SK-N-SH (cell line): ENCODE measurements at regions not wholly inside any gene's neighbourhood (a gene's known extent, or its start where the extent isn't known, plus 50 kb on each side); places are given as distances from the start of the nearest gene placed in this dataset.

Experiments
- CTCF ChIA-PET: fragments of 300-600, 350-600 bp; formaldehyde crosslinking; extraction: SDS; loops from one replicate; lab custom pipeline; 2021; lab: Yijun Ruan, JAX
- POLR2A ChIA-PET: fragments of 350-600 bp; sonication (Branson Sonifier 250); formaldehyde crosslinking; extraction: SDS; loops from one replicate; lab custom pipeline; 2020; ENCODE audit warnings: antibody characterized with exemption, inconsistent platforms; lab: Yijun Ruan, JAX
- DNase-seq: peaks from one replicate; pipeline ENCODE4 v3.0.0; 2012
- H2AFZ ChIP-seq: fragments of 200-600 bp; sonication (generic); 2 replicates; pipeline ENCODE4 v1.8.1; 2016; ENCODE audit warnings: antibody characterized with exemption, mild to moderate bottlenecking, low read depth
- H3F3A ChIP-seq: fragments of 200-600 bp; sonication (generic); replicated peaks from 2 replicates; pipeline ENCODE3; 2016; ENCODE audit warnings: antibody characterized with exemption, mild to moderate bottlenecking; ENCODE audit not compliant: insufficient read depth
- H3K27ac ChIP-seq, 2 experiments: fragments of 200-500 bp in 1 of 2; fragments of 200-600 bp in 1 of 2; sonication (Bioruptor generic) in 1 of 2; sonication (generic), shearing (Covaris generic) in 1 of 2; 2 replicates each; pipeline versions ENCODE4 v1.5.1 to v1.6.1; 2014 to 2016; ENCODE audit warnings: low read depth in 2 of 2, inconsistent platforms in 1 of 2, low read length in 1 of 2, mild to moderate bottlenecking in 1 of 2, mixed read lengths in 1 of 2
- H3K27me3 ChIP-seq: fragments of 200-600 bp; sonication (generic), shearing (Covaris generic); 2 replicates; pipeline ENCODE4 v1.6.1; 2016; ENCODE audit warnings: mixed run types; ENCODE audit not compliant: insufficient read depth
- H3K36me3 ChIP-seq, 2 experiments: fragments of 200-500 bp in 1 of 2; fragments of 200-600 bp in 1 of 2; sonication (Bioruptor generic) in 1 of 2; sonication (generic) in 1 of 2; replicated peaks in 1 of 2; 2 replicates each; pipeline versions ENCODE3 to v1.5.1; 2014 to 2016; ENCODE audit warnings: low read length in 1 of 2, mild to moderate bottlenecking in 1 of 2; ENCODE audit not compliant: insufficient read depth in 2 of 2, control insufficient read depth in 1 of 2
- H3K4me1 ChIP-seq, 2 experiments: fragments of 200-500 bp in 1 of 2; fragments of 200-600 bp in 1 of 2; sonication (Bioruptor generic) in 1 of 2; sonication (generic), shearing (Covaris generic) in 1 of 2; 2 replicates each; pipeline versions ENCODE4 v1.5.1 to v1.6.1; 2014 to 2016; ENCODE audit warnings: low read depth in 1 of 2, low read length in 1 of 2, mixed run types in 1 of 2; ENCODE audit not compliant: insufficient read depth in 2 of 2, control insufficient read depth in 1 of 2
- H3K4me2 ChIP-seq: fragments of 200-600 bp; sonication (generic), shearing (Covaris generic); 2 replicates; pipeline ENCODE4 v1.6.1; 2017; ENCODE audit warnings: mixed run types
- H3K4me3 ChIP-seq, 2 experiments: fragments of 200-500 bp in 1 of 2; fragments of 200-600 bp in 1 of 2; sonication (Bioruptor generic) in 1 of 2; sonication (generic), shearing (Covaris generic) in 1 of 2; 2 replicates each; pipeline versions ENCODE4 v1.5.1 to v1.8.1; 2014 to 2016; ENCODE audit warnings: low read depth in 2 of 2, inconsistent platforms in 1 of 2, low read length in 1 of 2, mild to moderate bottlenecking in 1 of 2, mixed read lengths in 1 of 2, moderate library complexity in 1 of 2
- H3K79me2 ChIP-seq: fragments of 200-600 bp; sonication (generic); 2 replicates; pipeline ENCODE4 v1.8.1; 2017; ENCODE audit warnings: mild to moderate bottlenecking; ENCODE audit not compliant: insufficient read depth
- H3K9ac ChIP-seq: fragments of 200-600 bp; sonication (generic); 2 replicates; pipeline ENCODE4 v1.6.1; 2017; ENCODE audit warnings: mixed run types
- H3K9me2 ChIP-seq: fragments of 200-600 bp; sonication (generic); 2 replicates; pipeline ENCODE4 v1.6.1; 2017; ENCODE audit warnings: mixed run types
- H3K9me3 ChIP-seq: fragments of 200-600 bp; sonication (generic); 2 replicates; pipeline ENCODE4 v1.6.1; 2017; ENCODE audit warnings: mixed run types, mild to moderate bottlenecking, moderate library complexity
- H4K20me1 ChIP-seq: fragments of 200-600 bp; sonication (generic); 2 replicates; pipeline ENCODE4 v1.6.1; 2017; ENCODE audit warnings: mild to moderate bottlenecking, mixed run types; ENCODE audit not compliant: insufficient read depth
- CHD2 ChIP-seq: fragments of 150-350 bp; IDR thresholded peaks from 2 replicates; pipeline ENCODE4 v1.6.1; 2018; ENCODE audit warnings: low read length; ENCODE audit not compliant: partially characterized antibody
- FOSL2 ChIP-seq: IDR thresholded peaks from 2 replicates; pipeline ENCODE4 v1.4.0; 2012; ENCODE audit warnings: low read depth, mild to moderate bottlenecking, moderate library complexity, borderline replicate concordance
- GATA2 ChIP-seq: sonication (generic); formaldehyde crosslinking; IDR thresholded peaks from 2 replicates; pipeline ENCODE4 v1.5.0; 2020; ENCODE audit warnings: mild to moderate bottlenecking, missing genetic modification reagents
- MAX ChIP-seq: IDR thresholded peaks from 2 replicates; pipeline ENCODE4 v1.4.0; 2012; ENCODE audit warnings: low read depth
- NFIC ChIP-seq: IDR thresholded peaks from 2 replicates; pipeline ENCODE4 v1.4.0; 2012; ENCODE audit warnings: borderline replicate concordance
- REST ChIP-seq: IDR thresholded peaks from 2 replicates; pipeline ENCODE4 v1.6.1; 2012; ENCODE audit warnings: mild to moderate bottlenecking, low read depth, low read length, moderate library complexity
- SMC3 ChIP-seq: IDR thresholded peaks from 2 replicates; pipeline ENCODE4 v1.6.1; 2012; ENCODE audit warnings: low read depth, low read length, improper control_type of control experiment
- TCF12 ChIP-seq: IDR thresholded peaks from 2 replicates; pipeline ENCODE4 v1.4.0; 2012
- ZBTB33 ChIP-seq: IDR thresholded peaks from 2 replicates; pipeline ENCODE4 v1.4.0; 2012; ENCODE audit warnings: low read depth, borderline replicate concordance
- WGBS: methylation state at CpG from one replicate; pipeline ENCODE4 v1.1.6; 2017; ENCODE audit warnings: low lambda C conversion rate; 5-methylcytosine and 5-hydroxymethylcytosine counted together

GRCh38 chr2:67043781-67044478 is 353.2 kb upstream of the ETAA1 start:
- POLR2A ChIA-PET: no interaction called here
- Histone ChIP-seq H3K4me3 (no peak overlapping the region), H3K27ac (no peak overlapping the region)

More at GRCh38 chr2:67043781-67044478, 353.2 kb upstream of the ETAA1 start:
- H3K36me3 ChIP-seq: no peaks in the 10 kb centered on the region
- no peaks in the 10 kb centered on the region for H3K9me3 ChIP-seq
- H4K20me1 ChIP-seq: no peaks in the 10 kb centered on the region
- DNase-seq: no peak
- CTCF ChIA-PET: interaction anchor here (1.3 kb wide), 1 partner anchor 9 kb away, joined by 5 read pairs; no protein-coding TSS in a partner anchor
- WGBS: 63% methylated on average over 3 of the region's 3 CpGs
- H3K9me2 ChIP-seq: no peaks in the 10 kb centered on the region
- H3K27me3 ChIP-seq: no peaks in the 10 kb centered on the region
- H3F3A ChIP-seq: no peaks in the 10 kb centered on the region
- no peak overlapping the region for H3K9ac ChIP-seq
- no peaks in the 10 kb centered on the region for H3K79me2 ChIP-seq
- no peak overlapping the region for H2AFZ ChIP-seq
- TF ChIP-seq FOSL2 (no peak), TCF12 (no peak), ZBTB33 (no peak), SMC3 (no peak), GATA2 (CRISPR knock-in tag) (no peak), NFIC (no peak), CHD2 (no peak), MAX (no peak), REST (no peak)
- H3K4me2 ChIP-seq: no peak overlapping the region
- H3K4me1 ChIP-seq: no peaks in the 10 kb centered on the region; a peak in 1 of 4 replicates
